H1 (cell line): ENCODE measurements at regions not wholly inside any gene's neighbourhood (a gene's known extent, or its start where the extent isn't known, plus 50 kb on each side); places are given as distances from the start of the nearest gene placed in this dataset.

ENCODE experiments used
- CTCF ChIA-PET: fragments of 300-600 bp; sonication (Branson Sonifier 250); formaldehyde crosslinking; loops from one replicate; lab custom pipeline; 2021; ENCODE audit not compliant: partially characterized antibody; lab: Charles Lee
- POLR2A ChIA-PET: fragments of 300-600 bp; sonication (Branson Sonifier 250); formaldehyde crosslinking; loops from one replicate; lab custom pipeline; 2021; ENCODE audit warnings: inconsistent platforms; ENCODE audit not compliant: partially characterized antibody; lab: Charles Lee
- DNase-seq, 2 experiments: peaks; one replicate each; pipeline versions ENCODE4 v3.0.0 to v3.0.0-alpha.2; 2010 to 2022; ENCODE audit warnings: low spot score in 2 of 2, low read depth in 1 of 2, mixed read lengths in 1 of 2
- FAIRE-seq: peaks from 2 replicates; lab custom pipeline; 2011; peaks lifted over from hg19 to GRCh38; lab: Jason Lieb, UNC
- H2AFZ ChIP-seq: 2 replicates; pipeline ENCODE4 v1.8.1; 2012; ENCODE audit warnings: low read length, inconsistent platforms
- H2AK5ac ChIP-seq: 2 replicates; pipeline ENCODE4 v1.6.1; 2013; ENCODE audit warnings: low read depth, low read length
- H2BK120ac ChIP-seq: replicated peaks from 2 replicates; pipeline ENCODE3; 2013; ENCODE audit warnings: low read depth, low read length, inconsistent platforms
- H2BK12ac ChIP-seq: 2 replicates; pipeline ENCODE4 v1.6.1; 2013; ENCODE audit warnings: low read depth, low read length
- H2BK15ac ChIP-seq: 2 replicates; pipeline ENCODE4 v1.6.1; 2013; ENCODE audit warnings: low read length
- H2BK20ac ChIP-seq: 2 replicates; pipeline ENCODE4 v1.6.1; 2013; ENCODE audit warnings: low read length
- H2BK5ac ChIP-seq: 2 replicates; pipeline ENCODE4 v1.6.1; 2013; ENCODE audit warnings: low read depth, low read length
- H3K14ac ChIP-seq: 2 replicates; pipeline ENCODE4 v1.6.1; 2013; ENCODE audit warnings: inconsistent platforms; ENCODE audit not compliant: insufficient read length
- H3K18ac ChIP-seq: 2 replicates; pipeline ENCODE4 v1.6.1; 2013; ENCODE audit warnings: low read length; ENCODE audit errors: extremely low read depth
- H3K23ac ChIP-seq: 2 replicates; pipeline ENCODE4 v1.6.1; 2013; ENCODE audit warnings: inconsistent platforms; ENCODE audit not compliant: insufficient read length
- H3K23me2 ChIP-seq: 2 replicates; pipeline ENCODE4 v1.6.1; 2013; ENCODE audit warnings: low read depth, low read length
- H3K27ac ChIP-seq: 2 replicates; pipeline ENCODE4 v1.6.1; 2011; ENCODE audit warnings: low read depth, low read length, inconsistent platforms
- H3K27me3 ChIP-seq, 4 experiments: replicated peaks in 1 of 4; 1 replicate in 1 of 4; 2 replicates in 3 of 4; pipeline versions ENCODE4 v1.6.1 to v1.8.1; 2011 to 2013; ENCODE audit warnings: low read length in 3 of 4, mild to moderate bottlenecking in 3 of 4, inconsistent platforms in 2 of 4, mixed read lengths in 2 of 4, moderate library complexity in 1 of 4; ENCODE audit not compliant: control insufficient read depth in 3 of 4, insufficient read depth in 3 of 4; ENCODE audit errors: extremely low read depth in 1 of 4
- H3K36me3 ChIP-seq, 4 experiments: 2 replicates each; pipeline versions ENCODE4 v1.6.1 to v1.8.1; 2011 to 2013; ENCODE audit warnings: mild to moderate bottlenecking in 4 of 4, low read length in 3 of 4, moderate library complexity in 2 of 4, control low read depth in 1 of 4, inconsistent platforms in 1 of 4; ENCODE audit not compliant: insufficient read depth in 4 of 4, control insufficient read depth in 2 of 4
- H3K4ac ChIP-seq: replicated peaks from 2 replicates; pipeline ENCODE3; 2013; ENCODE audit warnings: low read length, low read depth, mixed read lengths, inconsistent platforms; ENCODE audit not compliant: insufficient read length
- H3K4me1 ChIP-seq, 4 experiments: replicated peaks in 1 of 4; 1 replicate in 1 of 4; 2 replicates in 3 of 4; pipeline versions ENCODE4 v1.6.1 to v1.8.1; 2011 to 2013; ENCODE audit warnings: low read length in 3 of 4, inconsistent platforms in 2 of 4, mixed read lengths in 1 of 4; ENCODE audit not compliant: insufficient read depth in 4 of 4, control insufficient read depth in 3 of 4
- H3K4me2 ChIP-seq, 2 experiments: 2 replicates each; pipeline versions ENCODE4 v1.6.1 to v1.8.1; 2011 to 2013; ENCODE audit warnings: low read depth in 2 of 2, low read length in 2 of 2, control low read depth in 1 of 2, inconsistent platforms in 1 of 2, mild to moderate bottlenecking in 1 of 2; ENCODE audit not compliant: insufficient read depth in 1 of 2
- H3K4me3 ChIP-seq, 4 experiments: fragments of 200-600, 300-600 bp in 1 of 4; sonication (generic), shearing (Covaris generic), sonication (Bioruptor Twin) in 1 of 4; 2 replicates each; pipeline versions ENCODE4 v1.5.1 to v1.8.1; 2011 to 2016; ENCODE audit warnings: low read length in 4 of 4, low read depth in 3 of 4, control low read depth in 2 of 4, inconsistent platforms in 2 of 4, mild to moderate bottlenecking in 2 of 4, mixed read lengths in 1 of 4, moderate library complexity in 1 of 4; ENCODE audit not compliant: insufficient read depth in 2 of 4; ENCODE audit errors: extremely low read depth in 1 of 4
- H3K56ac ChIP-seq: replicated peaks from 2 replicates; pipeline ENCODE3; 2013; ENCODE audit warnings: low read depth, mild to moderate bottlenecking, mixed read lengths, low read length, inconsistent platforms; ENCODE audit not compliant: insufficient read length
- H3K79me1 ChIP-seq: 2 replicates; pipeline ENCODE4 v1.6.1; 2013; ENCODE audit warnings: low read depth, low read length, control low read depth
- H3K79me2 ChIP-seq, 2 experiments: 2 replicates each; pipeline versions ENCODE4 v1.6.1 to v1.8.1; 2012 to 2013; ENCODE audit warnings: low read length in 2 of 2, mild to moderate bottlenecking in 2 of 2, inconsistent platforms in 1 of 2; ENCODE audit not compliant: insufficient read depth in 2 of 2, control insufficient read depth in 1 of 2
- H3K9ac ChIP-seq, 4 experiments: replicated peaks in 1 of 4; 1 replicate in 1 of 4; 2 replicates in 3 of 4; pipeline versions ENCODE4 v1.6.1 to v1.8.1; 2011 to 2013; ENCODE audit warnings: low read depth in 3 of 4, low read length in 3 of 4, control low read depth in 2 of 4, mild to moderate bottlenecking in 2 of 4, moderate library complexity in 2 of 4, inconsistent platforms in 1 of 4; ENCODE audit errors: extremely low read depth in 1 of 4
- H3K9me3 ChIP-seq, 2 experiments: 2 replicates each; pipeline versions ENCODE4 v1.6.1 to v1.8.1; 2012 to 2013; ENCODE audit warnings: mild to moderate bottlenecking in 2 of 2, moderate library complexity in 2 of 2, control low read depth in 1 of 2, inconsistent platforms in 1 of 2, low read depth in 1 of 2, low read length in 1 of 2, mixed read lengths in 1 of 2; ENCODE audit not compliant: insufficient read depth in 2 of 2
- H4K20me1 ChIP-seq, 2 experiments: replicated peaks in 1 of 2; 2 replicates each; pipeline versions ENCODE3 to v1.8.1; 2011 to 2013; ENCODE audit warnings: inconsistent platforms in 2 of 2, low read length in 2 of 2, mild to moderate bottlenecking in 1 of 2; ENCODE audit not compliant: insufficient read depth in 2 of 2, control insufficient read depth in 1 of 2
- H4K5ac ChIP-seq: 2 replicates; pipeline ENCODE4 v1.6.1; 2013; ENCODE audit warnings: low read length, low read depth, mixed read lengths, inconsistent platforms; ENCODE audit not compliant: insufficient read length
- H4K8ac ChIP-seq: 2 replicates; pipeline ENCODE4 v1.8.0; 2013; ENCODE audit warnings: mild to moderate bottlenecking, moderate library complexity, low read length, inconsistent platforms; ENCODE audit not compliant: insufficient read depth; ENCODE audit errors: extremely low read depth
- H4K91ac ChIP-seq: replicated peaks from 2 replicates; pipeline ENCODE3; 2013; ENCODE audit warnings: low read length, mixed read lengths, inconsistent platforms; ENCODE audit not compliant: insufficient read length
- E2F6 ChIP-seq: IDR thresholded peaks from 2 replicates; pipeline ENCODE4 v1.6.1; 2012; ENCODE audit warnings: inconsistent platforms
- EZH2 ChIP-seq: fragments of 200-600 bp; sonication (generic); IDR thresholded peaks from 2 replicates; pipeline ENCODE4 v1.7.1; 2012; ENCODE audit warnings: low read depth, mild to moderate bottlenecking, moderate library complexity, low read length, inconsistent platforms; ENCODE audit not compliant: severe bottlenecking
- HDAC2 ChIP-seq, 2 experiments: fragments of 300-600 bp in 1 of 2; sonication (generic) in 1 of 2; IDR thresholded peaks; 2 replicates each; pipeline ENCODE4 v1.6.1; 2011 to 2012; ENCODE audit warnings: low read depth in 2 of 2, low read length in 2 of 2, mild to moderate bottlenecking in 2 of 2, moderate library complexity in 2 of 2, borderline replicate concordance in 1 of 2, inconsistent platforms in 1 of 2
- RNF2 ChIP-seq: fragments of 200-900, 300-1000 bp; sonication (generic); IDR thresholded peaks from 2 replicates; pipeline ENCODE4 v1.7.1; 2016; ENCODE audit warnings: borderline replicate concordance, low read depth, mild to moderate bottlenecking, antibody characterized with exemption, low read length; ENCODE audit not compliant: poor library complexity, severe bottlenecking; ENCODE audit errors: missing control alignments
- SP1 ChIP-seq: IDR thresholded peaks from 2 replicates; pipeline ENCODE4 v1.6.1; 2011; ENCODE audit warnings: low read depth, low read length
- TBP ChIP-seq: IDR thresholded peaks from 2 replicates; pipeline ENCODE4 v1.6.1; 2011; ENCODE audit warnings: low read depth, low read length, improper control_type of control experiment
- USF2 ChIP-seq: IDR thresholded peaks from 2 replicates; pipeline ENCODE4 v1.6.1; 2011; ENCODE audit warnings: low read length, improper control_type of control experiment
- WGBS, 2 experiments: shearing (Covaris generic) in 1 of 2; methylation state at CpG; one replicate each; pipeline versions ENCODE4 v1.1.6 to v1.1.7; 2013 to 2015; ENCODE audit warnings: low lambda C conversion rate in 2 of 2, mixed read lengths in 2 of 2, inconsistent platforms in 1 of 2, low coverage in 1 of 2, missing lambda C conversion rate in 1 of 2; ENCODE audit not compliant: insufficient replicate concordance in 2 of 2, insufficient coverage in 1 of 2, insufficient read length in 1 of 2; ENCODE audit errors: extremely low coverage in 1 of 2, missing lambda C conversion rate in 1 of 2; 5-methylcytosine and 5-hydroxymethylcytosine counted together

- Histone ChIP-seq H4K91ac (no peak overlapping the region), H4K5ac (no peak overlapping the region), H3K79me1 (no peaks in the 10 kb centered on the region), H3K4me3 (peak overlapping the region in 1 of 4 experiments; percentile 49; a peak in 2 of 8 replicates), H3K27me3 (no peaks in the 10 kb centered on the region), H2BK5ac (peak overlapping the region; percentile 60; the same call in 1 of the 2 replicates), H3K14ac (no peak overlapping the region), H3K27ac (peak overlapping the region; percentile 48; the same call in 1 of the 2 replicates), H3K4ac (no peak overlapping the region), H3K23ac (no peak overlapping the region), H3K79me2 (peaks cover 0 to 9% of the 10 kb centered on the region in 2 experiments; a peak in 2 of 4 replicates), H3K9me3 (no peaks in the 10 kb centered on the region), H3K23me2 (no peaks in the 10 kb centered on the region), H2AFZ (0 out of 2 replicates have a peak overlapping the region, but pooled peaks have one; percentile 13), H4K8ac (no peak overlapping the region), H2BK15ac (no peak overlapping the region), H2BK12ac (no peak overlapping the region), H3K18ac (no peak overlapping the region), H3K36me3 (no peaks in the 10 kb centered on the region; a peak in 1 of 8 replicates), H3K9ac (peak overlapping the region in 1 of 4 experiments; percentile 23; a peak in 2 of 7 replicates), H3K56ac (no peak overlapping the region), H2BK20ac (no peak overlapping the region; the same call in 1 of the 2 replicates), H2BK120ac (no peak overlapping the region), H4K20me1 (no peaks in the 10 kb centered on the region), H2AK5ac (no peak overlapping the region), H3K4me1 (peaks cover 2 to 7% (median 5%) of the 10 kb centered on the region in 4 experiments; a peak in 4 of 7 replicates), H3K4me2 (peak overlapping the region; percentile 33 to 64; a peak in 3 of 4 replicates)
- DNase-seq = no peak
- ChIA-PET CTCF (no interaction called here), POLR2A (interaction anchor here (1.2 to 1.4 kb wide), 2 partner anchors 10 to 26 kb away, joined by 4 to 5 read pairs; no protein-coding TSS in a partner anchor)
- no peak for TF ChIP-seq TBP
- TF ChIP-seq E2F6 = peak; percentile 28; the same call in 1 of the 2 replicates
- no peak for TF ChIP-seq USF2
- no peak for TF ChIP-seq EZH2
- TF ChIP-seq HDAC2 (IDR thresholded peaks at IDR 0.05; ENCODE audit: borderline replicate concordance in 1 of 2, low read depth in 2 of 2, low read length in 2 of 2) = peak in 1 of 2 experiments; percentile 59; a peak in 1 of 4 replicates
- TF ChIP-seq SP1 = 0 out of 2 replicates have a peak, but pooled peaks have one; percentile 37
- TF ChIP-seq RNF2 = no peak
- no peak for FAIRE-seq
- 9% methylated on average over 5 of the region's 5 CpGs; no CpG with 5 or more reads in 1 of the 2 experiments for WGBS, 2 experiments
Measured at GRCh38 chr6:142015011-142015410, 117.7 kb upstream of the GJE1 start.
